ENCODE measurements at regions not wholly inside any gene's neighbourhood (a gene's known extent, or its start where the extent isn't known, plus 50 kb on each side); places are given as distances from the start of the nearest gene placed in this dataset.

DNA sequence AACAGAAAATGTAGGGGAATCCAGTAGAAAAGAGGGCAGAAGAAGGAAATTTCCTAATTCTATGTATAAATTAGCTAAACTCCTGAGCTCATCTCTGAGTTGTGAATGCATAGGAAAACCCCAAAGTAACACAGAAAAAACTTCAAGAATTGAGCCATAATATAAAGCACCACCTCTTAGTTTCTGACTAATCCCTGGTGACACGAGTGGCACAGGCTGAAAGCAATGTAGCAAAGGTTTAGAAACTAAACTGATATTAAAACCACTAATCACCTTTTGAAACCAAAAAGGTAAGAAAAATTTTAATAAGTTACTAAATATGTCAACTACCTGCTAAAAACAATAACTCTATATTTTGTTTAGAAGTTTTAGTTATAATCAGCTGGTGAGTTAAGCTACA lies 255.6 kb upstream of the NECTIN3 start:
- TF ChIP-seq, protein P1, sequence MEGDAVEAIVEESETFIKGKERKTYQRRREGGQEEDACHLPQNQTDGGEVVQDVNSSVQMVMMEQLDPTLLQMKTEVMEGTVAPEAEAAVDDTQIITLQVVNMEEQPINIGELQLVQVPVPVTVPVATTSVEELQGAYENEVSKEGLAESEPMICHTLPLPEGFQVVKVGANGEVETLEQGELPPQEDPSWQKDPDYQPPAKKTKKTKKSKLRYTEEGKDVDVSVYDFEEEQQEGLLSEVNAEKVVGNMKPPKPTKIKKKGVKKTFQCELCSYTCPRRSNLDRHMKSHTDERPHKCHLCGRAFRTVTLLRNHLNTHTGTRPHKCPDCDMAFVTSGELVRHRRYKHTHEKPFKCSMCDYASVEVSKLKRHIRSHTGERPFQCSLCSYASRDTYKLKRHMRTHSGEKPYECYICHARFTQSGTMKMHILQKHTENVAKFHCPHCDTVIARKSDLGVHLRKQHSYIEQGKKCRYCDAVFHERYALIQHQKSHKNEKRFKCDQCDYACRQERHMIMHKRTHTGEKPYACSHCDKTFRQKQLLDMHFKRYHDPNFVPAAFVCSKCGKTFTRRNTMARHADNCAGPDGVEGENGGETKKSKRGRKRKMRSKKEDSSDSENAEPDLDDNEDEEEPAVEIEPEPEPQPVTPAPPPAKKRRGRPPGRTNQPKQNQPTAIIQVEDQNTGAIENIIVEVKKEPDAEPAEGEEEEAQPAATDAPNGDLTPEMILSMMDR (conservative IDR thresholded peaks at IDR 0.05; ENCODE audit: low read length) = no peak
- no peak for TF ChIP-seq EZH2phosphoT487 (IDR thresholded peaks at IDR 0.05; ENCODE audit: borderline replicate concordance, low read depth, low read length)
